Vagina (tissue), 2 donors: ENCODE measurements at regions not wholly inside any gene's neighbourhood (a gene's known extent, or its start where the extent isn't known, plus 50 kb on each side); places are given as distances from the start of the nearest gene placed in this dataset.
A peak's percentile ranks its signal among the peaks of the same experiment; 100 is the strongest.

ENCODE experiments used
- DNase-seq, 2 donors: peaks; one replicate each; pipeline ENCODE4 v3.0.0-alpha.2; 2017; ENCODE audit errors: extremely low spot score in 2 of 2
- H3K27ac ChIP-seq: fragments of 200-600 bp; sonication (generic); one replicate; pipeline ENCODE4 v1.5.1; 2019
- H3K27me3 ChIP-seq: fragments of 200-600 bp; sonication (generic); one replicate; pipeline ENCODE4 v1.5.1; 2019
- H3K36me3 ChIP-seq, 2 donors: fragments of 200-600 bp; sonication (generic); one replicate each; pipeline ENCODE4 v1.5.1; 2017 to 2019
- H3K4me1 ChIP-seq: fragments of 200-600 bp; sonication (generic); one replicate; pipeline ENCODE4 v1.5.1; 2019
- H3K4me3 ChIP-seq, 2 donors: fragments of 200-600 bp; sonication (generic); 1 replicate in 1 of 2; 2 replicates in 1 of 2; pipeline ENCODE4 v1.5.1; 2016 to 2019
- H3K9me3 ChIP-seq: fragments of 200-600 bp; sonication (generic); one replicate; pipeline ENCODE4 v1.5.1; 2019
- POLR2A ChIP-seq, 2 donors: fragments of 450-650 bp; IDR thresholded peaks; one replicate each; pipeline ENCODE4 v1.6.1; 2017; ENCODE audit warnings: antibody characterized with exemption in 2 of 2, mild to moderate bottlenecking in 2 of 2, moderate library complexity in 2 of 2
- POLR2AphosphoS5 ChIP-seq, 2 donors: sonication (generic); formaldehyde crosslinking; IDR thresholded peaks; one replicate each; pipeline ENCODE4 v1.9.0; 2017; ENCODE audit warnings: antibody characterized with exemption in 2 of 2, mild to moderate bottlenecking in 2 of 2, low read depth in 1 of 2; ENCODE audit not compliant: insufficient read depth in 1 of 2
- intact Hi-C: fragments of 100-400 bp; cut with DNase I; formaldehyde crosslinking; loops from one replicate; pipeline ENCODE4 v1.15.1; 2023
- TF ChIP-seq, protein P1 (sequence below), 3 experiments: fragments of 450-650 bp in 2 of 3; fragments of 200-600 bp in 1 of 3; sonication (generic) in 1 of 3; IDR thresholded peaks; one replicate each; pipeline ENCODE4 v1.5.1; 2017 to 2019; ENCODE audit warnings: antibody characterized with exemption in 3 of 3, mild to moderate bottlenecking in 2 of 3, moderate library complexity in 2 of 3

DNA sequence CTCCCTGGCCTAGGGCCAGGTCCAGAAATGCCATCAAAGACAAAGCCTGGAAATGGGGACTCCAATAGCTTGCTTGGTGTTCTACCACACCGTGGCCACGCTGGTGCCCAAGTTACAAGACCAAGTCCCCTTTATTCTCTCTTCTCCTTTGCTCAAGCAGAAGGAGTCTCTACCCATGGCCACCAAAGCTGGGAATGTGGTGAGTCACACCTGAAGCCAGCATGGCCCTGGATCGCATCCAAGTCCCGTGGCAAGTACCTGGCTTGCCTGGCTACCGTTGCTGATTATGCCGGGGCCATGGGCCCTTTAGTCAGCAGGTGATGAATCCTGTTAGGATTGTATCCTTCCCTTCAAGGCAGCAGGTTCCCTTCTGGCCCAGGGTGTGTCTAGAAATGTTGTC is 260.0 kb downstream of the HAPSTR1 start:
- peak in 1 of 2 donors; percentile 47 for DNase-seq
- Histone ChIP-seq H3K4me1 (no peaks in the 10 kb centered on the region), H3K27me3 (no peaks in the 10 kb centered on the region), H3K4me3 (no peak overlapping the region), H3K9me3 (no peaks in the 10 kb centered on the region), H3K36me3 (no peaks in the 10 kb centered on the region), H3K27ac (no peak overlapping the region)
- TF ChIP-seq POLR2A (IDR thresholded peaks at IDR 0.05) (no peak), POLR2AphosphoS5 (IDR thresholded peaks at IDR 0.05; ENCODE audit: insufficient read depth in 1 of 2, low read depth in 1 of 2) (no peak)
- TF ChIP-seq, protein P1, sequence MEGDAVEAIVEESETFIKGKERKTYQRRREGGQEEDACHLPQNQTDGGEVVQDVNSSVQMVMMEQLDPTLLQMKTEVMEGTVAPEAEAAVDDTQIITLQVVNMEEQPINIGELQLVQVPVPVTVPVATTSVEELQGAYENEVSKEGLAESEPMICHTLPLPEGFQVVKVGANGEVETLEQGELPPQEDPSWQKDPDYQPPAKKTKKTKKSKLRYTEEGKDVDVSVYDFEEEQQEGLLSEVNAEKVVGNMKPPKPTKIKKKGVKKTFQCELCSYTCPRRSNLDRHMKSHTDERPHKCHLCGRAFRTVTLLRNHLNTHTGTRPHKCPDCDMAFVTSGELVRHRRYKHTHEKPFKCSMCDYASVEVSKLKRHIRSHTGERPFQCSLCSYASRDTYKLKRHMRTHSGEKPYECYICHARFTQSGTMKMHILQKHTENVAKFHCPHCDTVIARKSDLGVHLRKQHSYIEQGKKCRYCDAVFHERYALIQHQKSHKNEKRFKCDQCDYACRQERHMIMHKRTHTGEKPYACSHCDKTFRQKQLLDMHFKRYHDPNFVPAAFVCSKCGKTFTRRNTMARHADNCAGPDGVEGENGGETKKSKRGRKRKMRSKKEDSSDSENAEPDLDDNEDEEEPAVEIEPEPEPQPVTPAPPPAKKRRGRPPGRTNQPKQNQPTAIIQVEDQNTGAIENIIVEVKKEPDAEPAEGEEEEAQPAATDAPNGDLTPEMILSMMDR (IDR thresholded peaks at IDR 0.05): no peak
- intact Hi-C loops: no loop called here

DNA sequence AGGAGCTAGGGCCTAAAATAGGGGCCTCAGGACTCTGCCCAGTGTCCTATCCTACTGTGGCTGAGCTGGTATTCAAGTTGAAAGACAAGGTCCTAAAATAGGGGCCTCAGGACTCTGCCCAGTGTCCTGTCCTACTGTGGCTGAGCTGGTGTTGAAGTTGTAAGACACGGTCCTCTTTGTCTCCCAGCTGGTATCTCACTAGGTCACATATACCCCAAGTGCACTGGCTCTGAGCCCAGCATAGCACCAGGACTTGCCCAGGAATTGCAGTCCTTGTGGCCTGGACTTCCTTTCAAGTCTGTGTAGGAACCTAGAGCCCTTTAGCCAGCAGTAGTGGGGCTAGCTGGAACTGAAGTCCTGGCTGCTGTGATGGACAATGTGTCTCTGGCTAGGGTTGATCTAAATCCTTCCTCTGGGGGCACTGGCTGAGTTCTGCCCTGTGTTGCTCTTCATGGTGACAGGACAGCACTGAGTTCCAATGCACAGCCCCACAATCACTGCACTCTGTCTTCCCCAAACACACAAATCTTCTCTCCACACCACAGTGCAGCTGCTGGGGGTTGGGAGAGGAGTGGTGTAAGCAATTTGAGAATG is 260.5 kb downstream of the HAPSTR1 start:
- Histone ChIP-seq H3K36me3 (no peaks in the 10 kb centered on the region), H3K9me3 (no peaks in the 10 kb centered on the region), H3K4me3 (no peak overlapping the region), H3K4me1 (no peaks in the 10 kb centered on the region), H3K27ac (no peak overlapping the region), H3K27me3 (no peaks in the 10 kb centered on the region)
- intact Hi-C loops: no loop called here
- peak in 1 of 2 donors; percentile 47 for DNase-seq
- TF ChIP-seq POLR2AphosphoS5 (IDR thresholded peaks at IDR 0.05; ENCODE audit: insufficient read depth in 1 of 2, low read depth in 1 of 2): no peak
- no peak for TF ChIP-seq POLR2A (IDR thresholded peaks at IDR 0.05)
- TF ChIP-seq, protein P1 (IDR thresholded peaks at IDR 0.05): no peak

GRCh38 chr16:9357829-9358228 is 266.4 kb downstream of the HAPSTR1 start:
- no peaks in the 10 kb centered on the region for H3K9me3 ChIP-seq
- H3K4me3 ChIP-seq: no peak overlapping the region
- no peak for DNase-seq
- intact Hi-C loops: no loop called here
- H3K27ac ChIP-seq: no peak overlapping the region
- H3K4me1 ChIP-seq: no peaks in the 10 kb centered on the region
- no peaks in the 10 kb centered on the region for H3K27me3 ChIP-seq
- TF ChIP-seq POLR2A (IDR thresholded peaks at IDR 0.05): no peak
- TF ChIP-seq, protein P1 (IDR thresholded peaks at IDR 0.05): no peak
- TF ChIP-seq POLR2AphosphoS5 (IDR thresholded peaks at IDR 0.05; ENCODE audit: insufficient read depth in 1 of 2, low read depth in 1 of 2): no peak
- H3K36me3 ChIP-seq: no peaks in the 10 kb centered on the region

- intact Hi-C loops: no loop called here
- no peaks in the 10 kb centered on the region for H3K27me3 ChIP-seq
- H3K36me3 ChIP-seq: no peaks in the 10 kb centered on the region
- TF ChIP-seq POLR2AphosphoS5 (IDR thresholded peaks at IDR 0.05; ENCODE audit: insufficient read depth in 1 of 2, low read depth in 1 of 2) (no peak), POLR2A (IDR thresholded peaks at IDR 0.05) (no peak)
- TF ChIP-seq, protein P1 (IDR thresholded peaks at IDR 0.05): no peak
- no peak overlapping the region for H3K4me3 ChIP-seq
- H3K9me3 ChIP-seq: no peaks in the 10 kb centered on the region
- peaks cover 10% of the 10 kb centered on the region for H3K4me1 ChIP-seq
- no peak overlapping the region for H3K27ac ChIP-seq
- DNase-seq: peak in 1 of 2 donors; percentile 64
These were observed 268.6 kb downstream of the HAPSTR1 start for GRCh38 chr16:9360075-9360474.

DNA sequence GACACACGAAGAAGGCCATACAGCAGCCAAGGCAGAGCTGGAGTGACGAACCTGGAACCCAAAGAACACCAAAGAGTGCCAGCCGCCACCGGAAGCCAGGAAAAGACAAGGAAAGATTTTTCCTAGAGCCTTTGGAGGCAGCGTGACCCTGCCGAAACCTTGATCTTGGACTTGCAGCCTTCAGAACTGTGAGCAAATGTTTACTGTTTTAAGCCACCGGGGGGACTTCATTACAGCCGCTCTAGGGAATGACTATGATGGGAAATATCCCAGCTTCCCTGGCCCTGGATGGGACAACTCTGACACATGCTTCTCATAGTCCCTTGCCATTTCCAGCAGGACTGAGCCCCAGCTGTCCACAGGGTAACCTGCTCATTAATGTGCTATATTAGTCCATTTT is 270.6 kb downstream of the HAPSTR1 start:
- H3K36me3 ChIP-seq: no peaks in the 10 kb centered on the region
- intact Hi-C loops: no loop called here
- TF ChIP-seq POLR2A (IDR thresholded peaks at IDR 0.05) (no peak), POLR2AphosphoS5 (IDR thresholded peaks at IDR 0.05; ENCODE audit: insufficient read depth in 1 of 2, low read depth in 1 of 2) (no peak)
- TF ChIP-seq, protein P1 (IDR thresholded peaks at IDR 0.05): no peak
- peaks cover 12% of the 10 kb centered on the region for H3K4me1 ChIP-seq
- no peak overlapping the region for H3K4me3 ChIP-seq
- H3K27ac ChIP-seq: no peak overlapping the region
- H3K27me3 ChIP-seq: no peaks in the 10 kb centered on the region
- H3K9me3 ChIP-seq: no peaks in the 10 kb centered on the region
- DNase-seq: peak in 1 of 2 donors; percentile 43
